ENCODE measurements at regions not wholly inside any gene's neighbourhood (a gene's known extent, or its start where the extent isn't known, plus 50 kb on each side); places are given as distances from the start of the nearest gene placed in this dataset.

- Histone ChIP-seq H4K20me1 (ENCODE audit: insufficient read depth, low read length) (no peaks in the 10 kb centered on the region), H3K4me1 (ENCODE audit: control insufficient read depth, insufficient read depth, low read length) (no peaks in the 10 kb centered on the region), H3K9ac (ENCODE audit: low read depth, low read length) (no peak overlapping the region), H3K18ac (ENCODE audit: low read depth, low read length) (no peak overlapping the region), H4K8ac (ENCODE audit: low read depth in 2 of 2, low read length in 2 of 2) (no peak overlapping the region), H3K4me3 (ENCODE audit: insufficient read depth, low read depth, low read length) (no peak overlapping the region), H3K9me1 (ENCODE audit: insufficient read depth, low read length) (no peaks in the 10 kb centered on the region), H3K56ac (ENCODE audit: extremely low read depth, insufficient read depth, low read length) (no peak overlapping the region), H3K79me1 (ENCODE audit: low read depth in 1 of 2, low read length in 2 of 2) (no peaks in the 10 kb centered on the region), H2AK9ac (replicated peaks; ENCODE audit: low read depth, low read length, poor library complexity) (no peak overlapping the region), H2BK120ac (ENCODE audit: low read depth, low read length) (no peak overlapping the region), H2AFZ (replicated peaks; ENCODE audit: low read length, poor library complexity) (no peak overlapping the region), H2BK15ac (ENCODE audit: low read depth, low read length) (no peak overlapping the region), H3K27me3 (ENCODE audit: control insufficient read depth, insufficient read depth, low read length) (no peaks in the 10 kb centered on the region), H4K5ac (ENCODE audit: low read depth, low read length) (no peak overlapping the region), H4K91ac (ENCODE audit: insufficient read depth, low read depth, low read length) (no peak overlapping the region), H3K14ac (replicated peaks; ENCODE audit: low read depth, low read length) (no peak overlapping the region), H3K4me2 (ENCODE audit: low read depth, low read length) (no peak overlapping the region), H3K4ac (ENCODE audit: low read depth, low read length) (no peak overlapping the region), H3K36me3 (ENCODE audit: control insufficient read depth, insufficient read depth, low read length) (no peaks in the 10 kb centered on the region), H2BK5ac (ENCODE audit: low read depth, low read length, poor library complexity, severe bottlenecking) (no peak overlapping the region), H3K23ac (ENCODE audit: low read depth, low read length) (no peak overlapping the region), H3K27ac (ENCODE audit: insufficient read depth, low read length) (no peak overlapping the region), H2BK20ac (ENCODE audit: low read depth, low read length) (no peak overlapping the region), H3K9me3 (ENCODE audit: control insufficient read depth, insufficient read depth, low read length) (peaks cover 60% of the 10 kb centered on the region), H2AK5ac (ENCODE audit: low read depth, low read length) (no peak overlapping the region)
- intact Hi-C loops (cut with micrococcal nuclease) (no loop called here), in situ Hi-C loops (cut with MboI; ENCODE audit: low sequenced_read_pairs) (no loop called here), dilution Hi-C loops (cut with HindIII; ENCODE audit: low sequenced_read_pairs, unreplicated experiment) (no loop called here)
- DNase-seq (no peak), ATAC-seq (ENCODE audit: low read depth) (no peak)
- 50% methylated on average over 4 of the region's 12 CpGs; no CpG with 5 or more reads in 1 of the 2 experiments for WGBS, 2 experiments (ENCODE audit: extremely low coverage in 2 of 2, insufficient read length in 1 of 2)
- no TSS peak for BruUV-seq (replicated peaks)
- ChIA-PET POLR2A (ENCODE audit: unreplicated experiment) (no interaction called here), CTCF (no interaction called here)
- no peak for TF ChIP-seq RFX5 (IDR thresholded peaks at IDR 0.05; ENCODE audit: low read depth, low read length)
- TF ChIP-seq MAZ (IDR thresholded peaks at IDR 0.05; ENCODE audit: borderline replicate concordance, low read depth, low read length), result no peak
- no peak for TF ChIP-seq POLR2A (IDR thresholded peaks at IDR 0.05; ENCODE audit: low read depth, low read length)
- no peak for TF ChIP-seq MXI1 (IDR thresholded peaks at IDR 0.05; ENCODE audit: borderline replicate concordance, low read depth, low read length)
- no peak for TF ChIP-seq BHLHE40 (IDR thresholded peaks at IDR 0.05; ENCODE audit: low read depth, low read length)
- no peak for TF ChIP-seq MAFK (IDR thresholded peaks at IDR 0.05; ENCODE audit: low read depth, low read length)
- no peak for TF ChIP-seq SMC3 (IDR thresholded peaks at IDR 0.05; ENCODE audit: low read depth, low read length)
- TF ChIP-seq ELK1 (IDR thresholded peaks at IDR 0.05; ENCODE audit: borderline replicate concordance, low read depth, low read length), result no peak
- TF ChIP-seq NFE2L2 (IDR thresholded peaks at IDR 0.05; ENCODE audit: low read depth, low read length), result no peak
- TF ChIP-seq CEBPB (IDR thresholded peaks at IDR 0.05; ENCODE audit: low read depth, low read length), result no peak
- no peak for TF ChIP-seq RAD21 (IDR thresholded peaks at IDR 0.05; ENCODE audit: low read length)
Measured at GRCh38 chr10:130422366-130423324, 286.5 kb downstream of the GLRX3 start.
